HEK293T (cell line): ENCODE measurements at regions not wholly inside any gene's neighbourhood (a gene's known extent, or its start where the extent isn't known, plus 50 kb on each side); places are given as distances from the start of the nearest gene placed in this dataset.
"Not testable (repeated sequence)": the region's sequence is repeated elsewhere in the genome, so short reads cannot be mapped to it uniquely, and the experiment has no call there.

Experiments used
- CTCF ChIA-PET: fragments of 350-600 bp; formaldehyde crosslinking; extraction: SDS; loops from one replicate; lab custom pipeline; 2021; ENCODE audit warnings: antibody characterized with exemption, inconsistent platforms; lab: Yijun Ruan, JAX
- POLR2A ChIA-PET: fragments of 350-600 bp; formaldehyde crosslinking; extraction: SDS; loops from one replicate; lab custom pipeline; 2020; ENCODE audit warnings: antibody characterized with exemption, inconsistent platforms; lab: Yijun Ruan, JAX
- DNase-seq: peaks from one replicate; pipeline ENCODE4 v3.0.0; 2012; ENCODE audit warnings: mixed read lengths; ENCODE audit errors: extremely low spot score
- ARNT ChIP-seq: fragments of 450-650 bp; IDR thresholded peaks from 2 replicates; pipeline ENCODE4 v1.6.1; 2017; ENCODE audit warnings: mild to moderate bottlenecking
- BHLHE40 ChIP-seq: fragments of 450-650 bp; IDR thresholded peaks from 2 replicates; pipeline ENCODE4 v1.6.1; 2016; ENCODE audit warnings: mild to moderate bottlenecking, moderate library complexity, borderline replicate concordance
- CTBP1 ChIP-seq: fragments of 450-650 bp; IDR thresholded peaks from 2 replicates; pipeline ENCODE4 v1.6.1; 2016; ENCODE audit warnings: borderline replicate concordance
- ELF4 ChIP-seq: fragments of 450-650 bp; IDR thresholded peaks from 2 replicates; pipeline ENCODE4 v1.6.1; 2017; ENCODE audit warnings: antibody characterized with exemption
- FOXA1 ChIP-seq: fragments of 450-650 bp; IDR thresholded peaks from 2 replicates; pipeline ENCODE4 v1.6.1; 2016; ENCODE audit warnings: mild to moderate bottlenecking
- FOXK2 ChIP-seq: fragments of 450-650 bp; IDR thresholded peaks from 2 replicates; pipeline ENCODE4 v1.6.1; 2016; ENCODE audit warnings: mild to moderate bottlenecking
- FOXM1 ChIP-seq: fragments of 450-650 bp; IDR thresholded peaks from 2 replicates; pipeline ENCODE4 v1.6.1; 2017; ENCODE audit warnings: mild to moderate bottlenecking, borderline replicate concordance
- HDGF ChIP-seq: fragments of 450-650 bp; IDR thresholded peaks from 2 replicates; pipeline ENCODE4 v1.6.1; 2017; ENCODE audit warnings: antibody characterized with exemption, borderline replicate concordance
- L3MBTL2 ChIP-seq: fragments of 450-650 bp; conservative IDR thresholded peaks from 2 replicates; pipeline ENCODE4 v1.6.1; 2016; ENCODE audit warnings: mild to moderate bottlenecking
- LEF1 ChIP-seq: fragments of 450-650 bp; IDR thresholded peaks from 2 replicates; pipeline ENCODE4 v1.6.1; 2017; ENCODE audit warnings: mild to moderate bottlenecking, borderline replicate concordance
- NFRKB ChIP-seq: fragments of 450-650 bp; IDR thresholded peaks from 2 replicates; pipeline ENCODE4 v1.6.1; 2016; ENCODE audit warnings: mild to moderate bottlenecking, moderate library complexity
- SP1 ChIP-seq: fragments of 450-650 bp; IDR thresholded peaks from 2 replicates; pipeline ENCODE4 v1.6.1; 2017
- SUZ12 ChIP-seq: fragments of 450-650 bp; IDR thresholded peaks from 2 replicates; pipeline ENCODE4 v1.6.1; 2016; ENCODE audit warnings: mild to moderate bottlenecking
- TARDBP ChIP-seq: fragments of 450-650 bp; IDR thresholded peaks from 2 replicates; pipeline ENCODE4 v1.6.1; 2016
- ZNF384 ChIP-seq: fragments of 450-650 bp; IDR thresholded peaks from 2 replicates; pipeline ENCODE4 v1.6.1; 2016
- TF ChIP-seq, protein P1 (sequence below): fragments of 450-650 bp; IDR thresholded peaks from 2 replicates; pipeline ENCODE4 v1.6.1; 2016

- no peak for TF ChIP-seq FOXK2
- TF ChIP-seq NFRKB: no peak
- no peak for TF ChIP-seq HDGF
- TF ChIP-seq ZNF384: no peak
- no peak for TF ChIP-seq LEF1
- no peak for TF ChIP-seq CTBP1
- no peak for DNase-seq
- ChIA-PET POLR2A (no interaction called here), CTCF (no interaction called here)
Observed at GRCh38 chr5:85452322-85453025, 1067.8 kb upstream of the EDIL3 start.

- ChIA-PET POLR2A (no interaction called here), CTCF (no interaction called here)
- no peak for DNase-seq
- TF ChIP-seq FOXM1 (no peak), L3MBTL2 (no peak), FOXA1 (no peak), SP1 (no peak), LEF1 (no peak), BHLHE40 (no peak), NFRKB (no peak), ZNF384 (no peak), ELF4 (no peak), ARNT (no peak), HDGF (no peak), SUZ12 (no peak), TARDBP (no peak), CTBP1 (no peak), FOXK2 (no peak)
- TF ChIP-seq, protein P1, sequence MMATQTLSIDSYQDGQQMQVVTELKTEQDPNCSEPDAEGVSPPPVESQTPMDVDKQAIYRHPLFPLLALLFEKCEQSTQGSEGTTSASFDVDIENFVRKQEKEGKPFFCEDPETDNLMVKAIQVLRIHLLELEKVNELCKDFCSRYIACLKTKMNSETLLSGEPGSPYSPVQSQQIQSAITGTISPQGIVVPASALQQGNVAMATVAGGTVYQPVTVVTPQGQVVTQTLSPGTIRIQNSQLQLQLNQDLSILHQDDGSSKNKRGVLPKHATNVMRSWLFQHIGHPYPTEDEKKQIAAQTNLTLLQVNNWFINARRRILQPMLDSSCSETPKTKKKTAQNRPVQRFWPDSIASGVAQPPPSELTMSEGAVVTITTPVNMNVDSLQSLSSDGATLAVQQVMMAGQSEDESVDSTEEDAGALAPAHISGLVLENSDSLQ: no peak
Observed at GRCh38 chr5:85453026-85453349, 1068.3 kb upstream of the EDIL3 start.

- ChIA-PET POLR2A (no interaction called here), CTCF (no interaction called here)
- TF ChIP-seq, protein P1: no peak
- TF ChIP-seq FOXA1 (no peak), NFRKB (no peak), ZNF384 (no peak), FOXM1 (no peak), BHLHE40 (no peak), FOXK2 (no peak), ELF4 (no peak), ARNT (no peak), LEF1 (no peak), SUZ12 (no peak), CTBP1 (no peak), HDGF (no peak), TARDBP (no peak), SP1 (no peak), L3MBTL2 (no peak)
- no peak for DNase-seq
Observed at GRCh38 chr5:85458319-85458718, 1073.6 kb upstream of the EDIL3 start.

- POLR2A ChIA-PET: no interaction called here
- CTCF ChIA-PET: no interaction called here
- DNase-seq: no peak
- TF ChIP-seq LEF1 (no peak), CTBP1 (no peak), BHLHE40 (no peak), SP1 (no peak), SUZ12 (no peak), FOXA1 (no peak), L3MBTL2 (no peak), ARNT (no peak)
- TF ChIP-seq, protein P1: no peak
Observed at GRCh38 chr5:85462957-85463356, 1078.3 kb upstream of the EDIL3 start.

DNA sequence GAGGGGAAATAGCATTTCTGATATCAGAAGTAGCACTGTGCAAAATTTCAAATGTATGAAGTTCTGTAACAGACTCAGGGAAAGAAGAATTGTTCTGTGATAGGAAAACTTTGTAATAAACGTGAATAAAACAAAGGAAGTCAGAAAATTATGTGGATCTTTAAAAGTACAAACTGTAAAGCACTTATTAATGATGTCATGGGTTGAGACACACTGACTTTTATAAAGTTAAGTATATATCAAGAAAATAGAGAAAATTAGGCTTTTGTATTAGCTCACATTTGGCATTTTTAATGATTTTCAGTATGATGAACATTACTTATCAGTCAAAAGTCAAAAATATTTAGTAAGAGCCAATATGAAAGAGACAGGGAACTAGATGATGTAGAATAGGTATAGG, 1081.7 kb upstream of the EDIL3 start:
- CTCF ChIA-PET: no interaction called here
- POLR2A ChIA-PET: no interaction called here
- TF ChIP-seq HDGF (no peak), CTBP1 (no peak), SUZ12 (no peak), FOXM1 (no peak), L3MBTL2 (no peak), LEF1 (no peak)
- TF ChIP-seq, protein P1: no peak
- no peak for DNase-seq

- TF ChIP-seq NFRKB: no peak
- TF ChIP-seq BHLHE40: no peak
- no peak for TF ChIP-seq HDGF
- no peak for TF ChIP-seq FOXA1
- no peak for TF ChIP-seq SP1
- TF ChIP-seq FOXM1: no peak
- TF ChIP-seq L3MBTL2: no peak
- TF ChIP-seq ARNT: no peak
- TF ChIP-seq ELF4: no peak
- TF ChIP-seq FOXK2: no peak
- TF ChIP-seq ZNF384: no peak
- no peak for TF ChIP-seq SUZ12
- no peak for TF ChIP-seq CTBP1
- no peak for TF ChIP-seq TARDBP
- TF ChIP-seq LEF1: no peak
- TF ChIP-seq, protein P1: no peak
- DNase-seq: no peak
- POLR2A ChIA-PET: no interaction called here
- CTCF ChIA-PET: no interaction called here
Observed at GRCh38 chr5:85472749-85473148, 1088.1 kb upstream of the EDIL3 start.

DNA sequence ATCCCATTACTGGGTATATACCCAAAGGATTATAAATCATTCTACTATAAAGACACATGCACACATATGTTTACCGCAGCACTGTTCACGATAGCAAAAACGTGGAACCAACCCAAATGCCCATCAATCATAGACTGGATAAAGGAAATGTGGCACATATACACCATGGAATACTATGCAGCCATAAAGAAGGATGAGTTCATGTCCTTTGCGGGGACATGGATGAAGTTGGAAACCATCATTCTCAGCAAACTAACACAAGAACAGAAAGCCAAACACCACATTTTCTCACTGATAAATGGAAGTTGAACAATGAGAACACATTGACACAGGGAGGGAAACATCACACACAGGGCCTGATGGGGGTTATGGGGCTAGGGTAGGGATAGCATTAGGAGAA, 1090.5 kb upstream of the EDIL3 start:
- CTCF ChIA-PET, DNase-seq, POLR2A ChIA-PET: not testable (repeated sequence)
